ENCODE measurements at regions not wholly inside any gene's neighbourhood (a gene's known extent, or its start where the extent isn't known, plus 50 kb on each side); places are given as distances from the start of the nearest gene placed in this dataset.

GRCh38 chr18:10011061-10011460 lies 97.2 kb downstream of the VAPA start:
- no peak overlapping the region for H3K27ac ChIP-seq (ENCODE audit: control insufficient read depth, insufficient read depth, low read length)
- FAIRE-seq = no peak

GRCh38 chr18:10011751-10012150 lies 97.9 kb downstream of the VAPA start:
- no peaks in the 10 kb centered on the region for H3K79me2 ChIP-seq (ENCODE audit: control insufficient read depth, insufficient read depth, low read length)
- no peaks in the 10 kb centered on the region for H3K27me3 ChIP-seq (ENCODE audit: control insufficient read depth, extremely low read depth, insufficient read depth, low read length)
- H3K9ac ChIP-seq (ENCODE audit: control insufficient read depth, extremely low read depth, insufficient read depth, low read length) = no peak overlapping the region
- H3K27ac ChIP-seq (ENCODE audit: control insufficient read depth, insufficient read depth, low read length) = no peak overlapping the region
- dilution Hi-C loops (cut with MboI; ENCODE audit: extremely low pct_ligation_motif_present, low sequenced_read_pairs) = no loop called here
- H3K4me3 ChIP-seq (ENCODE audit: control insufficient read depth in 2 of 3, extremely low read depth in 1 of 3, insufficient read depth in 2 of 3, low read depth in 1 of 3, low read length in 3 of 3) = no peak overlapping the region
- TF ChIP-seq CTCF (optimal IDR thresholded peaks at IDR 0.05 in 1 of 3, IDR thresholded peaks at IDR 0.05 in 1 of 3, conservative IDR thresholded peaks at IDR 0.05 in 1 of 3; ENCODE audit: extremely low read depth in 1 of 3, insufficient read depth in 2 of 3, low read length in 3 of 3) (no peak), EZH2 (IDR thresholded peaks at IDR 0.05; ENCODE audit: low read length) (no peak)
- no peak overlapping the region for H3K4me2 ChIP-seq (ENCODE audit: control insufficient read depth, extremely low read depth, insufficient read depth, low read depth, low read length)
- H3K9me1 ChIP-seq (ENCODE audit: control insufficient read depth, extremely low read depth, insufficient read depth, low read length) = no peaks in the 10 kb centered on the region
- no peaks in the 10 kb centered on the region for H3K36me3 ChIP-seq (ENCODE audit: control insufficient read depth in 2 of 2, extremely low read depth in 1 of 2, insufficient read depth in 2 of 2, low read length in 2 of 2)
- DNase-seq (ENCODE audit: low read depth, low spot score) = no peak
- H4K20me1 ChIP-seq (ENCODE audit: control insufficient read depth, extremely low read depth, insufficient read depth, low read length) = no peaks in the 10 kb centered on the region
- H3K4me1 ChIP-seq (ENCODE audit: control insufficient read depth, extremely low read depth, insufficient read depth, low read length) = peaks cover 23% of the 10 kb centered on the region
- FAIRE-seq = no peak
- no peak overlapping the region for H2AFZ ChIP-seq (ENCODE audit: control insufficient read depth, low read length)
- no peaks in the 10 kb centered on the region for H3K9me3 ChIP-seq (ENCODE audit: control insufficient read depth, low read depth, low read length)

More at GRCh38 chr18:10011061-10011460, 97.2 kb downstream of the VAPA start:
- H3K9ac ChIP-seq (ENCODE audit: control insufficient read depth, extremely low read depth, insufficient read depth, low read length) = no peak overlapping the region
- H3K9me3 ChIP-seq (ENCODE audit: control insufficient read depth, low read depth, low read length) = no peaks in the 10 kb centered on the region
- no peaks in the 10 kb centered on the region for H4K20me1 ChIP-seq (ENCODE audit: control insufficient read depth, extremely low read depth, insufficient read depth, low read length)
- H3K9me1 ChIP-seq (ENCODE audit: control insufficient read depth, extremely low read depth, insufficient read depth, low read length) = no peaks in the 10 kb centered on the region
- no peaks in the 10 kb centered on the region for H3K36me3 ChIP-seq (ENCODE audit: control insufficient read depth in 2 of 2, extremely low read depth in 1 of 2, insufficient read depth in 2 of 2, low read length in 2 of 2)
- H2AFZ ChIP-seq (ENCODE audit: control insufficient read depth, low read length) = no peak overlapping the region
- dilution Hi-C loops (cut with MboI; ENCODE audit: extremely low pct_ligation_motif_present, low sequenced_read_pairs) = no loop called here
- H3K4me2 ChIP-seq (ENCODE audit: control insufficient read depth, extremely low read depth, insufficient read depth, low read depth, low read length) = no peak overlapping the region
- H3K79me2 ChIP-seq (ENCODE audit: control insufficient read depth, insufficient read depth, low read length) = no peaks in the 10 kb centered on the region
- H3K27me3 ChIP-seq (ENCODE audit: control insufficient read depth, extremely low read depth, insufficient read depth, low read length) = no peaks in the 10 kb centered on the region
- H3K4me1 ChIP-seq (ENCODE audit: control insufficient read depth, extremely low read depth, insufficient read depth, low read length) = peaks cover 17% of the 10 kb centered on the region
- no peak for TF ChIP-seq CTCF (optimal IDR thresholded peaks at IDR 0.05 in 1 of 3, IDR thresholded peaks at IDR 0.05 in 1 of 3, conservative IDR thresholded peaks at IDR 0.05 in 1 of 3; ENCODE audit: extremely low read depth in 1 of 3, insufficient read depth in 2 of 3, low read length in 3 of 3)
- no peak for TF ChIP-seq EZH2 (IDR thresholded peaks at IDR 0.05; ENCODE audit: low read length)
- no peak overlapping the region for H3K4me3 ChIP-seq (ENCODE audit: control insufficient read depth in 2 of 3, extremely low read depth in 1 of 3, insufficient read depth in 2 of 3, low read depth in 1 of 3, low read length in 3 of 3)
- no peak for DNase-seq (ENCODE audit: low read depth, low spot score)

Measured in keratinocyte (primary cell).